Endothelial cell (in vitro differentiated cells): ENCODE measurements at regions not wholly inside any gene's neighbourhood (a gene's known extent, or its start where the extent isn't known, plus 50 kb on each side); places are given as distances from the start of the nearest gene placed in this dataset.
"Not testable (repeated sequence)": the region's sequence is repeated elsewhere in the genome, so short reads cannot be mapped to it uniquely, and the experiment has no call there.

Source experiments
- DNase-seq: peaks from one replicate; pipeline ENCODE4 v3.0.0; 2021; ENCODE audit warnings: low spot score
- H3K27ac Mint-ChIP-seq: one replicate; pipeline ENCODE4 v1.8.0; 2021; ENCODE audit warnings: mixed read lengths, inconsistent platforms; ENCODE audit not compliant: unreplicated experiment
- H3K27me3 Mint-ChIP-seq: one replicate; pipeline ENCODE4 v1.8.0; 2021; ENCODE audit warnings: mild to moderate bottlenecking, moderate library complexity, mixed read lengths, inconsistent platforms; ENCODE audit not compliant: unreplicated experiment
- H3K36me3 Mint-ChIP-seq: one replicate; pipeline ENCODE4 v1.8.0; 2021; ENCODE audit warnings: mild to moderate bottlenecking, low read depth, mixed read lengths, inconsistent platforms; ENCODE audit not compliant: unreplicated experiment
- H3K4me1 Mint-ChIP-seq: one replicate; pipeline ENCODE4 v1.8.0; 2021; ENCODE audit warnings: mild to moderate bottlenecking, mixed read lengths, inconsistent platforms; ENCODE audit not compliant: unreplicated experiment
- H3K4me3 Mint-ChIP-seq: one replicate; pipeline ENCODE4 v1.8.0; 2021; ENCODE audit warnings: mild to moderate bottlenecking, mixed read lengths, inconsistent platforms; ENCODE audit not compliant: unreplicated experiment
- H3K9me3 Mint-ChIP-seq: one replicate; pipeline ENCODE4 v1.8.0; 2021; ENCODE audit warnings: mixed read lengths, inconsistent platforms; ENCODE audit not compliant: unreplicated experiment
- TF ChIP-seq, protein P1 (sequence below): fragments of 200-600 bp; sonication (generic); IDR thresholded peaks from one replicate; pipeline ENCODE4 v1.5.0; 2021; ENCODE audit warnings: antibody characterized with exemption; ENCODE audit not compliant: unreplicated experiment

DNA sequence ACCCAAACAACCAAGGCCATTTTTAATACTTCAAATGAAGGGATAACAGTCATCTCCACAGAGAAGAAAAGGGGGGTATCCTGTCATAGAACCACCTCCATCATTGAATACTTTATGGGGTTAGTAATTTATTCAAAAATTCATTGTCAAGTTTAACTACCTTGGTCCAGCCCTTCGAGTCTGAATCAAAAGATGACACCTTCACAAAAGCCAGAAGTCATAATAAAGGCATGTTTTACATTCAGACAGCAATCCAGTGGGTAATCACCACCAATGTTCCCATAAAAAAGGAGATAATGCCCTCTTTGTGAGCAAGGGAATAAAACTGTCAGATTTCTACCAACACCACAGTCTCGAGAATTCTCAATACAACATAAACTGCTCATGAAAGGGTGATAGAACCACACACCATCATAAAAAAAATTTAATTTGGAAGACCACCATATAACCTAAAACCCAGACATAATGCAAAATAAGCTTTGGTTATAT, 145.6 kb upstream of the ZBTB20 start:
- H3K36me3 Mint-ChIP-seq = no peaks in the 10 kb centered on the region
- TF ChIP-seq, protein P1, sequence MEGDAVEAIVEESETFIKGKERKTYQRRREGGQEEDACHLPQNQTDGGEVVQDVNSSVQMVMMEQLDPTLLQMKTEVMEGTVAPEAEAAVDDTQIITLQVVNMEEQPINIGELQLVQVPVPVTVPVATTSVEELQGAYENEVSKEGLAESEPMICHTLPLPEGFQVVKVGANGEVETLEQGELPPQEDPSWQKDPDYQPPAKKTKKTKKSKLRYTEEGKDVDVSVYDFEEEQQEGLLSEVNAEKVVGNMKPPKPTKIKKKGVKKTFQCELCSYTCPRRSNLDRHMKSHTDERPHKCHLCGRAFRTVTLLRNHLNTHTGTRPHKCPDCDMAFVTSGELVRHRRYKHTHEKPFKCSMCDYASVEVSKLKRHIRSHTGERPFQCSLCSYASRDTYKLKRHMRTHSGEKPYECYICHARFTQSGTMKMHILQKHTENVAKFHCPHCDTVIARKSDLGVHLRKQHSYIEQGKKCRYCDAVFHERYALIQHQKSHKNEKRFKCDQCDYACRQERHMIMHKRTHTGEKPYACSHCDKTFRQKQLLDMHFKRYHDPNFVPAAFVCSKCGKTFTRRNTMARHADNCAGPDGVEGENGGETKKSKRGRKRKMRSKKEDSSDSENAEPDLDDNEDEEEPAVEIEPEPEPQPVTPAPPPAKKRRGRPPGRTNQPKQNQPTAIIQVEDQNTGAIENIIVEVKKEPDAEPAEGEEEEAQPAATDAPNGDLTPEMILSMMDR = no peak
- H3K27me3 Mint-ChIP-seq = no peaks in the 10 kb centered on the region
- no peak overlapping the region for H3K4me3 Mint-ChIP-seq
- H3K9me3 Mint-ChIP-seq = no peaks in the 10 kb centered on the region
- no peaks in the 10 kb centered on the region for H3K4me1 Mint-ChIP-seq
- no peak overlapping the region for H3K27ac Mint-ChIP-seq
- DNase-seq = no peak

DNA sequence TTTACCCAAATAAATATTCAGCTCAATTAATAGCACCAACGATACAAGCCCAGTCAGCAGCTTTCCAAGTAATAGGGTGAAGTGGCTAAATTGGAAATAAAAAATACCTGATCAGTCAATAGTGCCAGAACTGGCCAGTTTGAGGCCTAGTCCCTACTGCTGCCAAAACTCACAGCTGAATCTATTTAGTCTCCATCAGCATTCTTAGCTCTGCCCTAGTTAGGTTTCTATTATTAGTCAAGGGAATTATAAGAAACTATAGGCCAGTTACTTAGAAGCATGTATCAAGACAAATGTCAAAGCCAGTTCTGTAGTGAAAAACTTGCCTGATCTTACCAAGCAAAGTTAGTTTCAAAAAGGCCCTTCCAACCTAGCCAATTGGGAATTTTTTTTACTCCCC, 146.2 kb upstream of the ZBTB20 start:
- Mint-ChIP-seq H3K4me3 (no peak overlapping the region), H3K27me3 (no peaks in the 10 kb centered on the region), H3K4me1 (no peaks in the 10 kb centered on the region), H3K36me3 (no peaks in the 10 kb centered on the region), H3K27ac (no peak overlapping the region), H3K9me3 (no peaks in the 10 kb centered on the region)
- TF ChIP-seq, protein P1 = no peak
- no peak for DNase-seq

DNA sequence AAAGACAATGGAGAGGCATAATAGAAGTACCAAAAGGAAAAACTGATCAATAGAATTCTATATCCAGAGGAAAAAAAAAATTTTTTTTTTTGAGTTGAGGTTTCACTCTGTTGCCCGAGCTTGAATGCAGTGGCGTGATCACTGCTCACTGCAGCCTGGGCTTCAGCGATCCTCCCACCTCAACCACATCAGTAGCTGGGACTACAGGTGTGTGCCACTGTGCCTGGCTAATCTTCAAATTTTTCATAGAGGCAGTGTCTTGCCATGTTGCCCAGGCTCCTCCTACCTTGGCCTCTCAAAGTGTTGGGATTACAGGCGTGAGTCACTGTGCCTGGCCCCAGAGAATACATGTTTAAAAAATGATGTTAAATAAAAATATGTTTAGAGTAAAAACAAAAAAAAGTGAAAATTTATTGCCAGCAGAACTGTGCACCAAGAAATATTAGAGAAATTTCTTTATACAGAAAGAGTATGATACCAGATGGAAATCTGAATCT, 154.3 kb upstream of the ZBTB20 start:
- DNase-seq = no peak
- H3K36me3 Mint-ChIP-seq = no peaks in the 10 kb centered on the region
- no peak overlapping the region for H3K27ac Mint-ChIP-seq
- H3K4me3 Mint-ChIP-seq = no peak overlapping the region
- H3K9me3 Mint-ChIP-seq = no peaks in the 10 kb centered on the region
- no peaks in the 10 kb centered on the region for H3K4me1 Mint-ChIP-seq
- TF ChIP-seq, protein P1 = no peak
- H3K27me3 Mint-ChIP-seq = no peaks in the 10 kb centered on the region

DNA sequence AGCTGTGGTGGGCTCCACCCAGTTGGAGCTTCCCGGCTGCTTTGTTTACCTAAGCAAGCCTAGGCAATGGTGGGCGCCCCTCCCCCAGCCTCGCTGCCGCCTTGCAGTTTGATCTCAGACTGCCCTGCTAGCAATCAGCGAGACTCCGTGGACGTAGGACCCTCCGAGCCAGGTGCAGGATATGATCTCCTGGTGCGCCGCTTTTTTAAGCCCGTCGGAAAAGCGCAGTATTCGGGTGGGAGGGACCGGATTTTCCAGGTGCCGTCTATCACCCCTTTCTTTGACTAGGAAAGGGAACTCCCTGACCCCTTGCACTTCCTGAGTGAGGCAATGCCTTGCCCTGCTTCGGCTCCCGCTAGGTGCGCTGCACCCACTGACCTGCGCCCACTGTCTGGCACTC, 170.9 kb upstream of the ZBTB20 start:
- not testable (repeated sequence) for H3K27me3 Mint-ChIP-seq, H3K36me3 Mint-ChIP-seq, DNase-seq, H3K9me3 Mint-ChIP-seq, H3K4me3 Mint-ChIP-seq, H3K27ac Mint-ChIP-seq
- H3K4me1 Mint-ChIP-seq = peaks cover 20% of the 10 kb centered on the region

DNA sequence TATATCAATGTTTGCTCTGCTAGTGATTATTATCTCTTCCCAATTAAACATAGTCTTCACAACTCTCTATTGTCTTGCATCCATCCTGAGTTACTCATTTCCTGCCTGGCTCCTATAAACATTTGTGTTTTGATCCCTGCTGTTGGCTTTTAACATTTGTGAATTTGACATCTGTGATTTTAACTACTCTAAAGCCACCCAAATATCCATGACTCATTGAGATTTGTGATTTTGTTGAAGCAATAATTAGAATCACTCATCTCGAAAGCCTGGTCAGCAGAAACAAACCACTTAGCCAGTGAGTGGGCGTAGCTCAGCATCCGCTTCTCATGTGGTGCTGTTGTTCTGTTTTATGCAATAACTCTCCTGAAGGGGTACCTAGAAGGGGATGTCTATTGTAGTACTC, 174.3 kb upstream of the ZBTB20 start:
- no peaks in the 10 kb centered on the region for H3K9me3 Mint-ChIP-seq
- no peak for DNase-seq
- no peaks in the 10 kb centered on the region for H3K36me3 Mint-ChIP-seq
- H3K4me1 Mint-ChIP-seq = peaks cover 20% of the 10 kb centered on the region
- TF ChIP-seq, protein P1 = no peak
- no peak overlapping the region for H3K27ac Mint-ChIP-seq
- H3K4me3 Mint-ChIP-seq = no peak overlapping the region
- H3K27me3 Mint-ChIP-seq = no peaks in the 10 kb centered on the region
